B cell (primary cell): ENCODE measurements at regions not wholly inside any gene's neighbourhood (a gene's known extent, or its start where the extent isn't known, plus 50 kb on each side); places are given as distances from the start of the nearest gene placed in this dataset.

Source experiments
- ATAC-seq: fragments of 200-7000 bp; cut with Tn5 transposase; one replicate; pipeline ENCODE4 v1.10.0; 2021; ENCODE audit warnings: low read depth, mild to moderate bottlenecking, moderate number of reproducible peaks, moderate library complexity
- CTCF ChIA-PET: fragments of 350-600 bp; sonication (Branson Sonifier 250); formaldehyde crosslinking; loops from one replicate; lab custom pipeline; 2021; ENCODE audit warnings: antibody characterized with exemption, inconsistent platforms; lab: Charles Lee
- POLR2A ChIA-PET: fragments of 350-600 bp; sonication (Branson Sonifier 250); formaldehyde crosslinking; loops from one replicate; lab custom pipeline; 2021; ENCODE audit warnings: antibody characterized with exemption; lab: Charles Lee
- DNase-seq: peaks from one replicate; pipeline ENCODE4 v3.0.0; 2013
- H2AFZ ChIP-seq: 2 replicates; pipeline ENCODE4 v1.6.1; 2012; ENCODE audit warnings: mild to moderate bottlenecking, low read depth, low read length; ENCODE audit not compliant: insufficient read depth, poor library complexity, severe bottlenecking
- H3K27ac ChIP-seq, 2 donors: 1 replicate in 1 of 2; 2 replicates in 1 of 2; pipeline ENCODE4 v1.5.1; 2012 to 2013; ENCODE audit warnings: low read length in 2 of 2, mild to moderate bottlenecking in 2 of 2, moderate library complexity in 1 of 2
- H3K27me3 ChIP-seq, 4 experiments: fragments of 200-600 bp in 1 of 4; sonication (generic) in 1 of 4; replicated peaks in 1 of 4; 1 replicate in 2 of 4; 2 replicates in 2 of 4; pipeline versions ENCODE4 v1.6.1 to v1.7.0; 2013 to 2016; ENCODE audit warnings: low read length in 3 of 4, mild to moderate bottlenecking in 2 of 4, mixed read lengths in 1 of 4, moderate library complexity in 1 of 4; ENCODE audit not compliant: insufficient read depth in 4 of 4, control insufficient read depth in 3 of 4; ENCODE audit errors: control extremely low read depth in 1 of 4
- H3K36me3 ChIP-seq, 2 experiments: replicated peaks in 1 of 2; 1 replicate in 1 of 2; 2 replicates in 1 of 2; pipeline versions ENCODE4 v1.6.1 to v1.7.1; 2013; ENCODE audit warnings: low read length in 1 of 2; ENCODE audit not compliant: insufficient read depth in 2 of 2, control insufficient read depth in 1 of 2; ENCODE audit errors: control extremely low read depth in 1 of 2, extremely low read depth in 1 of 2
- H3K4me1 ChIP-seq, 2 donors: fragments of 200-600 bp in 1 of 2; sonication (generic) in 1 of 2; 1 replicate in 1 of 2; 2 replicates in 1 of 2; pipeline versions ENCODE4 v1.5.1 to v1.6.1; 2013 to 2017; ENCODE audit warnings: low read length in 2 of 2; ENCODE audit not compliant: control insufficient read depth in 2 of 2, insufficient read depth in 2 of 2
- H3K4me2 ChIP-seq: replicated peaks from 2 replicates; pipeline ENCODE3; 2012; ENCODE audit warnings: mild to moderate bottlenecking, low read depth, low read length; ENCODE audit not compliant: poor library complexity, severe bottlenecking
- H3K4me3 ChIP-seq, 5 experiments: fragments of 200-600 bp in 1 of 5; sonication (generic) in 1 of 5; 1 replicate in 3 of 5; 2 replicates in 2 of 5; pipeline versions ENCODE4 v1.5.1 to v1.7.0; 2011 to 2016; ENCODE audit warnings: low read length in 4 of 5, mild to moderate bottlenecking in 4 of 5, low read depth in 2 of 5, control low read depth in 1 of 5, moderate library complexity in 1 of 5; ENCODE audit not compliant: insufficient read depth in 1 of 5; ENCODE audit errors: control extremely low read depth in 1 of 5, extremely low read depth in 1 of 5
- H3K79me2 ChIP-seq: fragments of 200-600 bp; sonication (generic); one replicate; pipeline ENCODE4 v1.6.0; 2016; ENCODE audit warnings: low read length; ENCODE audit not compliant: control insufficient read depth, insufficient read depth
- H3K9ac ChIP-seq: fragments of 200-600 bp; sonication (generic); 2 replicates; pipeline ENCODE4 v1.6.1; 2017; ENCODE audit warnings: mild to moderate bottlenecking, low read length, moderate library complexity
- H3K9me3 ChIP-seq, 3 donors: one replicate each; pipeline versions ENCODE4 v1.6.1 to v1.7.1; 2013; ENCODE audit warnings: low read length in 2 of 3; ENCODE audit not compliant: control insufficient read depth in 2 of 3, insufficient read depth in 1 of 3; ENCODE audit errors: control extremely low read depth in 1 of 3
- H4K20me1 ChIP-seq: 2 replicates; pipeline ENCODE4 v1.6.0; 2012; ENCODE audit warnings: mild to moderate bottlenecking, low read length; ENCODE audit not compliant: insufficient read depth, control insufficient read depth, poor library complexity, severe bottlenecking
- H3K27ac Mint-ChIP-seq: one replicate; pipeline ENCODE4 v1.8.0; 2021; ENCODE audit warnings: mixed read lengths
- H3K27me3 Mint-ChIP-seq: one replicate; pipeline ENCODE4 v1.8.0; 2021; ENCODE audit warnings: mixed read lengths
- H3K4me1 Mint-ChIP-seq: one replicate; pipeline ENCODE4 v1.8.0; 2021; ENCODE audit warnings: mixed read lengths
- H3K4me3 Mint-ChIP-seq: one replicate; pipeline ENCODE4 v1.8.0; 2021; ENCODE audit warnings: mixed read lengths
- H3K9me3 Mint-ChIP-seq: one replicate; pipeline ENCODE4 v1.8.0; 2022; ENCODE audit warnings: mixed read lengths; ENCODE audit not compliant: insufficient read depth
- EZH2 ChIP-seq: IDR thresholded peaks from 2 replicates; pipeline ENCODE4 v1.6.1; 2012; ENCODE audit warnings: borderline replicate concordance, low read depth, mild to moderate bottlenecking, moderate library complexity, low read length; ENCODE audit not compliant: insufficient read depth, poor library complexity, severe bottlenecking
- WGBS: methylation state at CpG from one replicate; pipeline ENCODE4 v1.1.5; 2013; ENCODE audit warnings: missing lambda C conversion rate; ENCODE audit not compliant: insufficient coverage; 5-methylcytosine and 5-hydroxymethylcytosine counted together
- intact Hi-C: fragments of 100-400 bp; cut with micrococcal nuclease; formaldehyde crosslinking; loops from one replicate; pipeline ENCODE4 v1.10.0; 2022
- TF ChIP-seq, protein P1 (sequence below): fragments of 200-600 bp; IDR thresholded peaks from one replicate; pipeline ENCODE4 v1.8.0; 2022; ENCODE audit warnings: antibody characterized with exemption, mild to moderate bottlenecking

- H2AFZ ChIP-seq, result no peak overlapping the region
- TF ChIP-seq EZH2, result no peak
- TF ChIP-seq, protein P1, sequence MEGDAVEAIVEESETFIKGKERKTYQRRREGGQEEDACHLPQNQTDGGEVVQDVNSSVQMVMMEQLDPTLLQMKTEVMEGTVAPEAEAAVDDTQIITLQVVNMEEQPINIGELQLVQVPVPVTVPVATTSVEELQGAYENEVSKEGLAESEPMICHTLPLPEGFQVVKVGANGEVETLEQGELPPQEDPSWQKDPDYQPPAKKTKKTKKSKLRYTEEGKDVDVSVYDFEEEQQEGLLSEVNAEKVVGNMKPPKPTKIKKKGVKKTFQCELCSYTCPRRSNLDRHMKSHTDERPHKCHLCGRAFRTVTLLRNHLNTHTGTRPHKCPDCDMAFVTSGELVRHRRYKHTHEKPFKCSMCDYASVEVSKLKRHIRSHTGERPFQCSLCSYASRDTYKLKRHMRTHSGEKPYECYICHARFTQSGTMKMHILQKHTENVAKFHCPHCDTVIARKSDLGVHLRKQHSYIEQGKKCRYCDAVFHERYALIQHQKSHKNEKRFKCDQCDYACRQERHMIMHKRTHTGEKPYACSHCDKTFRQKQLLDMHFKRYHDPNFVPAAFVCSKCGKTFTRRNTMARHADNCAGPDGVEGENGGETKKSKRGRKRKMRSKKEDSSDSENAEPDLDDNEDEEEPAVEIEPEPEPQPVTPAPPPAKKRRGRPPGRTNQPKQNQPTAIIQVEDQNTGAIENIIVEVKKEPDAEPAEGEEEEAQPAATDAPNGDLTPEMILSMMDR, result no peak
Measured at GRCh38 chr18:78107363-78107762, 857.7 kb downstream of the GALR1 start.

GRCh38 chr18:78108554-78108953 lies 858.9 kb downstream of the GALR1 start:
- intact Hi-C loops, result no loop called here
- no peak overlapping the region for H3K27ac Mint-ChIP-seq

More at GRCh38 chr18:78107363-78107762, 857.7 kb downstream of the GALR1 start:
- Histone ChIP-seq H4K20me1 (no peaks in the 10 kb centered on the region), H3K36me3 (no peaks in the 10 kb centered on the region), H3K4me1 (no peaks in the 10 kb centered on the region), H3K4me2 (no peak overlapping the region), H3K27me3 (no peaks in the 10 kb centered on the region), H3K9ac (no peak overlapping the region), H3K4me3 (no peak overlapping the region), H3K79me2 (no peaks in the 10 kb centered on the region), H3K27ac (no peak overlapping the region), H3K9me3 (peaks cover 0 to 22% (median 0%) of the 10 kb centered on the region in 3 donors)
- no peak overlapping the region for H3K4me3 Mint-ChIP-seq
- DNase-seq (no peak), ATAC-seq (no peak)
- 97% methylated on average over 4 of the region's 9 CpGs for WGBS
- no peaks in the 10 kb centered on the region for H3K4me1 Mint-ChIP-seq
- CTCF ChIA-PET, result no interaction called here
- peaks cover 6% of the 10 kb centered on the region for H3K9me3 Mint-ChIP-seq
- no peaks in the 10 kb centered on the region for H3K27me3 Mint-ChIP-seq
- no peak overlapping the region for H3K27ac Mint-ChIP-seq
- intact Hi-C loops, result no loop called here
- POLR2A ChIA-PET, result no interaction called here

More at GRCh38 chr18:78108554-78108953, 858.9 kb downstream of the GALR1 start:
- H3K27ac ChIP-seq, result no peak overlapping the region
- H3K79me2 ChIP-seq, result no peaks in the 10 kb centered on the region
- no peaks in the 10 kb centered on the region for H3K4me1 Mint-ChIP-seq
- 53% methylated on average over 3 of the region's 5 CpGs for WGBS
- H3K4me2 ChIP-seq, result no peak overlapping the region
- DNase-seq, result no peak
- H3K36me3 ChIP-seq, result no peaks in the 10 kb centered on the region
- H3K4me3 Mint-ChIP-seq, result no peak overlapping the region
- H3K27me3 ChIP-seq, result no peaks in the 10 kb centered on the region
- H3K9ac ChIP-seq, result no peak overlapping the region
- H3K9me3 Mint-ChIP-seq, result peaks cover 6% of the 10 kb centered on the region
- H4K20me1 ChIP-seq, result no peaks in the 10 kb centered on the region
- ATAC-seq, result no peak
- CTCF ChIA-PET, result no interaction called here
- no peak overlapping the region for H3K4me3 ChIP-seq
- H3K4me1 ChIP-seq, result no peaks in the 10 kb centered on the region
- TF ChIP-seq, protein P1, result no peak
- no peak for TF ChIP-seq EZH2
- no peaks in the 10 kb centered on the region for H3K27me3 Mint-ChIP-seq
- POLR2A ChIA-PET, result no interaction called here
- H3K9me3 ChIP-seq, result peaks cover 0 to 23% (median 0%) of the 10 kb centered on the region in 3 donors
- no peak overlapping the region for H2AFZ ChIP-seq
